Kidney (tissue), 13 donors: ENCODE measurements at regions not wholly inside any gene's neighbourhood (a gene's known extent, or its start where the extent isn't known, plus 50 kb on each side); places are given as distances from the start of the nearest gene placed in this dataset.

ENCODE experiments used
- DNase-seq, 5 donors: peaks; one replicate each; pipeline ENCODE4 v3.0.0-alpha.2; 2013 to 2020
- FAIRE-seq: peaks from 2 replicates; lab custom pipeline; 2012; peaks lifted over from hg19 to GRCh38; lab: Jason Lieb, UNC
- H3K27ac ChIP-seq, 2 donors: one replicate each; pipeline ENCODE4 v1.7.0; 2013; ENCODE audit warnings: low read depth in 2 of 2, low read length in 2 of 2, inconsistent platforms in 1 of 2
- H3K27me3 ChIP-seq: one replicate; pipeline ENCODE4 v1.7.1; 2013; ENCODE audit warnings: low read length, inconsistent platforms; ENCODE audit not compliant: control insufficient read depth, insufficient read depth
- H3K36me3 ChIP-seq, 3 donors: one replicate each; pipeline versions ENCODE4 v1.7.0 to v1.7.1; 2013; ENCODE audit warnings: low read length in 3 of 3, control low read depth in 1 of 3, inconsistent platforms in 1 of 3; ENCODE audit not compliant: insufficient read depth in 3 of 3, control insufficient read depth in 2 of 3
- H3K4me1 ChIP-seq, 3 donors: one replicate each; pipeline versions ENCODE4 v1.7.0 to v1.7.1; 2013; ENCODE audit warnings: low read length in 3 of 3, inconsistent platforms in 1 of 3, low read depth in 1 of 3; ENCODE audit not compliant: control insufficient read depth in 2 of 3, insufficient read depth in 2 of 3
- H3K4me3 ChIP-seq, 3 donors: one replicate each; pipeline versions ENCODE4 v1.7.0 to v1.8.1; 2013; ENCODE audit warnings: low read length in 3 of 3, control low read depth in 1 of 3, inconsistent platforms in 1 of 3
- H3K9ac ChIP-seq, 3 donors: one replicate each; pipeline versions ENCODE4 v1.7.0 to v1.7.1; 2013; ENCODE audit warnings: low read length in 3 of 3, control low read depth in 1 of 3, inconsistent platforms in 1 of 3
- H3K9me3 ChIP-seq, 3 donors: one replicate each; pipeline versions ENCODE4 v1.7.0 to v1.7.1; 2013; ENCODE audit warnings: low read length in 3 of 3, control low read depth in 1 of 3, inconsistent platforms in 1 of 3; ENCODE audit not compliant: control insufficient read depth in 2 of 3, insufficient read depth in 1 of 3
- CTCF ChIP-seq: IDR thresholded peaks from 3 replicates; pipeline ENCODE4 v1.5.1; 2012; ENCODE audit warnings: mild to moderate bottlenecking, moderate library complexity, borderline replicate concordance; ENCODE audit not compliant: insufficient read depth; ENCODE audit errors: extremely low read depth
- intact Hi-C: fragments of 100-400 bp; cut with DNase I; formaldehyde crosslinking; loops from one replicate; pipeline ENCODE4 v1.11.1; 2022
- donor health status: control.
- donor health status: control.
- donor health status: control.
- donor health status: control.
- donor health status: control.
- donor health status: DM: yes; HTN: yes; CAD: no.
- donor health status: Normal renal cell carcinoma (clear cell type).

GRCh38 chr1:103337779-103338178 lies 187.7 kb upstream of the RNPC3 start:
- intact Hi-C loops: no loop called here
- no peaks in the 10 kb centered on the region for H3K36me3 ChIP-seq
- H3K4me3 ChIP-seq: no peak overlapping the region
- no peaks in the 10 kb centered on the region for H3K9me3 ChIP-seq
- no peaks in the 10 kb centered on the region for H3K27me3 ChIP-seq
- no peak overlapping the region for H3K9ac ChIP-seq
- DNase-seq: no peak
- H3K27ac ChIP-seq: no peak overlapping the region
- TF ChIP-seq CTCF: no peak
- no peak for FAIRE-seq
- no peaks in the 10 kb centered on the region for H3K4me1 ChIP-seq

GRCh38 chr1:103336408-103336807 lies 189.1 kb upstream of the RNPC3 start:
- Histone ChIP-seq H3K27me3 (no peaks in the 10 kb centered on the region), H3K4me1 (no peaks in the 10 kb centered on the region), H3K4me3 (no peak overlapping the region), H3K36me3 (no peaks in the 10 kb centered on the region), H3K27ac (no peak overlapping the region), H3K9ac (no peak overlapping the region), H3K9me3 (no peaks in the 10 kb centered on the region)
- intact Hi-C loops: no loop called here
- no peak for DNase-seq
- FAIRE-seq: no peak
- no peak for TF ChIP-seq CTCF

DNA sequence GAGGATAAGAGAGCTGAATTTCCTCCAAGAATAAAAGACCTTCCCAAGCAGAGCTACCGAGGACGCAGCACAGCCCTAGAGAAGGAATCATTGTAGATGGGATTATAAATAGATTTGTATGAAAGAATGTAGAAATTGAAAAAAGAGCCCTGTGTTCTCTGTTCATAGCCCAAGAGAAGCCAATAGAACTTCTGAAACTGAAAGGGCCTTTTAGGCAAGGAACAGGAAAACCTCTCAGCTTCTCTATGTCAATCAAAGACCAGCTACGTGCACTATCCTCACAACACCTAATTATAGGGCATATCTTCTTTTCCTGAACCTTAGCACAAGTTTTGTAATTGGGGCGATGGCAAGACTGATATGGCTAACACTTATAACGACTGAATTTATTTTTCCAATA lies 192.4 kb upstream of the RNPC3 start:
- intact Hi-C loops: no loop called here
- Histone ChIP-seq H3K36me3 (no peaks in the 10 kb centered on the region), H3K4me3 (no peak overlapping the region), H3K27ac (no peak overlapping the region), H3K9me3 (no peaks in the 10 kb centered on the region), H3K4me1 (no peaks in the 10 kb centered on the region), H3K27me3 (no peaks in the 10 kb centered on the region), H3K9ac (no peak overlapping the region)
- DNase-seq (no peak), FAIRE-seq (no peak)
- no peak for TF ChIP-seq CTCF

- Histone ChIP-seq H3K36me3 (no peaks in the 10 kb centered on the region), H3K4me1 (no peaks in the 10 kb centered on the region), H3K9me3 (no peaks in the 10 kb centered on the region), H3K27me3 (no peaks in the 10 kb centered on the region), H3K4me3 (no peak overlapping the region), H3K27ac (no peak overlapping the region), H3K9ac (no peak overlapping the region)
- intact Hi-C loops: no loop called here
- DNase-seq: no peak
- FAIRE-seq: no peak
- no peak for TF ChIP-seq CTCF
These were observed 198.3 kb upstream of the RNPC3 start for GRCh38 chr1:103327054-103327719.
